ENCODE measurements at regions not wholly inside any gene's neighbourhood (a gene's known extent, or its start where the extent isn't known, plus 50 kb on each side); places are given as distances from the start of the nearest gene placed in this dataset.
"Not testable (repeated sequence)": the region's sequence is repeated elsewhere in the genome, so short reads cannot be mapped to it uniquely, and the experiment has no call there.

GRCh38 chr7:123323689-123324088 lies 123.9 kb upstream of the SLC13A1 start:
- TF ChIP-seq EZH2 (IDR thresholded peaks at IDR 0.05; ENCODE audit: low read depth) (no peak), CTCF (conservative IDR thresholded peaks at IDR 0.05) (no peak)
- no peak overlapping the region for H3K27ac ChIP-seq
- ChIA-PET CTCF (no interaction called here), POLR2A (ENCODE audit: unreplicated experiment) (no interaction called here)
- H3K9me2 ChIP-seq (ENCODE audit: insufficient read depth) = no peaks in the 10 kb centered on the region
- intact Hi-C loops (cut with micrococcal nuclease; ENCODE audit: unreplicated experiment) = no loop called here
- no peaks in the 10 kb centered on the region for H3K36me3 ChIP-seq (ENCODE audit: low read depth)
- H3K4me3 ChIP-seq = no peak overlapping the region
- no peak overlapping the region for H2AFZ ChIP-seq
- H3K79me2 ChIP-seq (ENCODE audit: low read depth) = no peaks in the 10 kb centered on the region
- no peaks in the 10 kb centered on the region for H3F3A ChIP-seq (ENCODE audit: insufficient read depth, low read depth)
- BruUV-seq (replicated peaks) = no TSS peak
- H3K9me3 ChIP-seq (ENCODE audit: insufficient read depth, low read depth) = no peaks in the 10 kb centered on the region
- H3K27me3 ChIP-seq (ENCODE audit: insufficient read depth, low read depth) = no peaks in the 10 kb centered on the region
- H4K20me1 ChIP-seq (ENCODE audit: insufficient read depth) = no peaks in the 10 kb centered on the region
- H3K4me2 ChIP-seq = no peak overlapping the region
- no peak for DNase-seq
- no peaks in the 10 kb centered on the region for H3K4me1 ChIP-seq (replicated peaks; ENCODE audit: insufficient read depth)

- BruUV-seq (replicated peaks); DNase-seq; H3K9me3 ChIP-seq (ENCODE audit: insufficient read depth, low read depth); H2AFZ ChIP-seq; H3K4me2 ChIP-seq; H3K27ac ChIP-seq; H3K27me3 ChIP-seq (ENCODE audit: insufficient read depth, low read depth); H3K36me3 ChIP-seq (ENCODE audit: low read depth); H4K20me1 ChIP-seq (ENCODE audit: insufficient read depth); H3K79me2 ChIP-seq (ENCODE audit: low read depth); intact Hi-C loops (cut with micrococcal nuclease; ENCODE audit: unreplicated experiment); H3K4me3 ChIP-seq; H3K4me1 ChIP-seq (replicated peaks; ENCODE audit: insufficient read depth); H3K9me2 ChIP-seq (ENCODE audit: insufficient read depth); H3F3A ChIP-seq (ENCODE audit: insufficient read depth, low read depth): not testable (repeated sequence)
- ChIA-PET POLR2A (ENCODE audit: unreplicated experiment) (interaction anchor here (0.6 kb wide), 1 partner anchor 213 kb away, joined by 3 read pairs; no protein-coding TSS in a partner anchor), CTCF (interaction anchor here (0.7 kb wide), 1 partner anchor 138 kb away, joined by 4 read pairs; no protein-coding TSS in a partner anchor)
These were observed 121.8 kb upstream of the SLC13A1 start for GRCh38 chr7:123321578-123321977.

GRCh38 chr7:123319911-123320310 lies 120.1 kb upstream of the SLC13A1 start:
- no peaks in the 10 kb centered on the region for H3K36me3 ChIP-seq (ENCODE audit: low read depth)
- no peak for DNase-seq
- H3K4me2 ChIP-seq = no peak overlapping the region
- no TSS peak for BruUV-seq (replicated peaks)
- no peaks in the 10 kb centered on the region for H3K27me3 ChIP-seq (ENCODE audit: insufficient read depth, low read depth)
- intact Hi-C loops (cut with micrococcal nuclease; ENCODE audit: unreplicated experiment) = no loop called here
- H3K4me1 ChIP-seq (replicated peaks; ENCODE audit: insufficient read depth) = no peaks in the 10 kb centered on the region
- no peaks in the 10 kb centered on the region for H3K9me3 ChIP-seq (ENCODE audit: insufficient read depth, low read depth)
- no peaks in the 10 kb centered on the region for H3K79me2 ChIP-seq (ENCODE audit: low read depth)
- no peak overlapping the region for H3K4me3 ChIP-seq
- ChIA-PET CTCF (no interaction called here), POLR2A (ENCODE audit: unreplicated experiment) (no interaction called here)
- no peak for TF ChIP-seq CTCF (conservative IDR thresholded peaks at IDR 0.05)
- TF ChIP-seq EZH2 (IDR thresholded peaks at IDR 0.05; ENCODE audit: low read depth) = no peak
- no peaks in the 10 kb centered on the region for H3F3A ChIP-seq (ENCODE audit: insufficient read depth, low read depth)
- H3K9me2 ChIP-seq (ENCODE audit: insufficient read depth) = no peaks in the 10 kb centered on the region
- no peaks in the 10 kb centered on the region for H4K20me1 ChIP-seq (ENCODE audit: insufficient read depth)
- no peak overlapping the region for H3K27ac ChIP-seq
- H2AFZ ChIP-seq = no peak overlapping the region

- no TSS peak for BruUV-seq (replicated peaks)
- Histone ChIP-seq H3K9me3 (ENCODE audit: insufficient read depth, low read depth) (no peaks in the 10 kb centered on the region), H3F3A (ENCODE audit: insufficient read depth, low read depth) (no peaks in the 10 kb centered on the region), H3K4me1 (replicated peaks; ENCODE audit: insufficient read depth) (no peaks in the 10 kb centered on the region), H3K27me3 (ENCODE audit: insufficient read depth, low read depth) (no peaks in the 10 kb centered on the region), H3K9me2 (ENCODE audit: insufficient read depth) (no peaks in the 10 kb centered on the region), H3K4me3 (no peak overlapping the region), H4K20me1 (ENCODE audit: insufficient read depth) (no peaks in the 10 kb centered on the region), H3K4me2 (no peak overlapping the region), H3K27ac (no peak overlapping the region), H3K36me3 (ENCODE audit: low read depth) (no peaks in the 10 kb centered on the region), H3K79me2 (ENCODE audit: low read depth) (no peaks in the 10 kb centered on the region), H2AFZ (no peak overlapping the region)
- POLR2A ChIA-PET (ENCODE audit: unreplicated experiment) = no interaction called here
- no peak for DNase-seq
- TF ChIP-seq CTCF (conservative IDR thresholded peaks at IDR 0.05) (no peak), EZH2 (IDR thresholded peaks at IDR 0.05; ENCODE audit: low read depth) (no peak)
- CTCF ChIA-PET = no interaction called here
- intact Hi-C loops (cut with micrococcal nuclease; ENCODE audit: unreplicated experiment) = no loop called here
These were observed 115.1 kb upstream of the SLC13A1 start for GRCh38 chr7:123314886-123315285.
